HG02981 (cell line): ENCODE measurements at regions not wholly inside any gene's neighbourhood (a gene's known extent, or its start where the extent isn't known, plus 50 kb on each side); places are given as distances from the start of the nearest gene placed in this dataset.
"Not testable (repeated sequence)": the region's sequence is repeated elsewhere in the genome, so short reads cannot be mapped to it uniquely, and the experiment has no call there.

Source experiments
- ATAC-seq: cut with Tn5 transposase; IDR thresholded peaks from one replicate; pipeline ENCODE4 v1.9.1; 2021; ENCODE audit warnings: mild to moderate bottlenecking, moderate library complexity; ENCODE audit not compliant: unreplicated experiment

DNA sequence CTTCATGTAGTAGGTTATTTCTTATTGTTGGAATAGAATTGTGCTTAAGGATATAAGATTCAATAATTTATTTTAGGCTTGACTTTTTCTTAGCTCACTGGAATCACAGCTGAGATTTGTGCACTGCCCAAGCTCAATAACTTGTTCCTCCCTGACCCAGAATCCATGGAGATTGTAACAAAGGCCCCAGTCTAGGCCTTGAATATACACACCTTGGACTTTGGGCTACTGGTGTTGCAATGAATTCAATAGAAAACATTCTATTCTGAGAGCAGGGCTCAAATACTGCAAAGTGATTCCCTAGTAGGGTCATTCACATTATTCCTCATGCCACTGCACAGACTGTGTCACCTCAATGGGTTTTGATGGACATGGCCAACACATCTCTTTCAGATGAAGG, 352.4 kb downstream of the GALC start:
- no peak for ATAC-seq

GRCh38 chr14:87638196-87638595, 354.8 kb downstream of the GALC start:
- ATAC-seq, result no peak

- no peak for ATAC-seq
Observed at GRCh38 chr14:87635442-87635841, 357.5 kb downstream of the GALC start.

DNA sequence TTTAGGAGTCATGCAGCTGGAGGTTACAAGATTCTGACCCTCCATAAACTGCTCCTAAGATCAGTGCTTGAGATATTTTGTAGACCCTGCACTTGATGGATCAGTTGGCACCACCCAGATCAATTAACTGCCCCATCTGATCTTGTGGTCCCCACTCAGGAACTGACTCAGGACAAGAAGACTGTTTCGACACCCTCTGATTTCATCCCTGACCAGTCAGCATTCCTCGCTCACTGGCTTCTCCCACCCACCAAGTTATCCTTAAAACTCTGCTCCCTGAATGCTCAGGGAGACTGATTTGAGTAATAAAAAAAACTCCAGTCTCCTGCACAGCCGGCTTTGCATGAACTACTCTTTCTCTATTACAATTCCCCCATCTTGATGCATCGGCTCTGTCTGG, 360.2 kb downstream of the GALC start:
- ATAC-seq, result no peak

GRCh38 chr14:87630846-87631245, 362.1 kb downstream of the GALC start:
- no peak for ATAC-seq

DNA sequence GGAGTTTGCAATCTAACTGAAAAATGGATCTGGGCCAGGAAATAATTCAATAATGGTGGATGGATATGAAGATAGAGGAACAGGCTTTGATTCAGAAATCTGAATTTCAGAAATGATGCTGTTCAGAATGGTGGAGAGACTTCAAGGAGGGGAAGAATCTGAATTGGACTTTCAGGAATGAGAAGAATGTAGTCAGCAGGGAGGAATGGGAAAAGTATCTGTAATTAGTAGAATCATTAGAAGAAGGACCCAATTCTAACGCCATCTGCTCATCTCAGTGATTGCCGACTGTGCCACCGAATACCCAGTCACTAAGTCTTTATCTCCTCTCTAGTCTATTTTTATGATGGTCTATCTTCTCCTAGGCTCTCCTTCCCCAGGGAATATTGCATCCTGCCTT, 363.2 kb downstream of the GALC start:
- ATAC-seq, result no peak

DNA sequence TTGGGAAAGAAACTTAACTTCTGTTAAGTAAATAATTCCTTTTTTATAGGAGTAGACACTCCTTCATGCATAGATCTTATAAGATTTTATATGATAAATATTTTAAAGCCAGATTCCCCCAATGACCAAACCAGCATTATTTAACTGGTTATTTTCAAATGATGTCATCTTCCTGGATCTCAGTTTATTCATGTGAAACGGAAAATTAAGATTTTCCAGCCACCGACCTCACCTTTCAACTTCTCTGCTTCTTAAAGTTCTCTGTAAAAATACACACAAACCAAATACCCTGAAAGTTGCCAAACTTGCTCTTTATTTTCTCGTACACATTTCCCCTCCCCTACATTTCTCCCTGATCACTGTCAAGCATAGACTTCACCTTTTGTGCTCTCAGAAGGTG, 364.2 kb downstream of the GALC start:
- ATAC-seq, result no peak

DNA sequence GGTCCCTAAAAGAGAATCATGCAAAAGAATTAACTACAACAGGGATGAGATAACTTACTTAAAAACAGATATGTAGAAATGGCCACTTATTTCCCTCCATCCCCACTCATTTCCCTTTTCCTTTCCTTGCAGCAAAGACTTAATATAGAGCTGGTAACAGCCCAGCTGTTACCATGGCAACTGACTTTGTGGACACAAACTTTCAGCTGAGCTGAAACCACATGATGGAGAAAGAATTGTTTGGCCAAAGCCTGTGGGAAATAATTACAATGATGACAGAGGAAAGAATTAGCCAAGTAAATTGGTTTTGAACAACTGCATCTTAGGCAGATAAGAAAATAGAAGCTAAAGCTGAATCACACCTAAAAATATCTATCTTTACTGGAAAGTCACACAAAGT, 364.9 kb downstream of the GALC start:
- ATAC-seq, result no peak

DNA sequence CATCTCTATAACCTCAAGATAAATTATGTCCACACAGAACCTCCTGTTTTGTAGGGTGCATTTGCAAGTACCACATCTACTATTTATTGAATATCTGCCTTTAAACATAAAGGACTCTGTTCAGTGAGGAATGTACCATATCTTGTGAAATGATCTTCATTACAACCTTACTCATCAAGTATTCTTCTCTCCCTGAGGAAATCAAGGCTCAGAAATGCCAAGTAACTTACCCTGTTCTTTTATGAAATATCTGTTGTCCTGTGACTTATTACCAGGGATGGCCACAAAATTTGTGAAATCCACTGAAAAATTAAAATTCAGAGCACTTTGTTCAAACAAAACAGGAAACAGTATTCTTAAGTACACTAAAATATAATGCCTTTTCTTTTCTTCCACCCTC, 366.7 kb downstream of the GALC start:
- ATAC-seq, result no peak

- ATAC-seq, result no peak
Observed at GRCh38 chr14:87623616-87624015, 369.4 kb downstream of the GALC start.

DNA sequence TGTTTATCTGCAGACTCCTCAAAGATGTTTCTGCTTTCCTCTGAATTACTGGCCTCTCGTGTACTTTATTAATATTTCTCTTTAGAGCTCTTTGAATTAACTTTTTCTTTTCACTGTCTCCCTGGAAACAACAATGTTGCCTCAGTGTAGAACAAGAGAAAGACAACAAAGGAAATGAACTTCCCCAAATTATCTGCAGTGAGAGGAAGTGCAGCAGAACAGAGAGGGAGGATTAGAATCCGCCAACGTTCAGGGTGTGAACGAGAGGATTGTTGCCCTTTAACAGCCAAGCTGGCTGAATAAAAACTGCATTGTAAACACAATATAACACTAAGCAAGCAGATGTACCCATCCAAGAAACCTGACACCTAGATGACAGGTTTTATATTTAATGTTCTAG, 375.9 kb downstream of the GALC start:
- ATAC-seq, result no peak

GRCh38 chr14:87615822-87616679, 376.9 kb downstream of the GALC start:
- peak; percentile 77 for ATAC-seq

- no peak for ATAC-seq
Observed at GRCh38 chr14:87615047-87615446, 377.9 kb downstream of the GALC start.

GRCh38 chr14:87613881-87614280, 379.1 kb downstream of the GALC start:
- ATAC-seq, result no peak

GRCh38 chr14:87607056-87607455, 385.9 kb downstream of the GALC start:
- ATAC-seq, result not testable (repeated sequence)

GRCh38 chr14:87601036-87601435, 391.9 kb downstream of the GALC start:
- ATAC-seq, result no peak

DNA sequence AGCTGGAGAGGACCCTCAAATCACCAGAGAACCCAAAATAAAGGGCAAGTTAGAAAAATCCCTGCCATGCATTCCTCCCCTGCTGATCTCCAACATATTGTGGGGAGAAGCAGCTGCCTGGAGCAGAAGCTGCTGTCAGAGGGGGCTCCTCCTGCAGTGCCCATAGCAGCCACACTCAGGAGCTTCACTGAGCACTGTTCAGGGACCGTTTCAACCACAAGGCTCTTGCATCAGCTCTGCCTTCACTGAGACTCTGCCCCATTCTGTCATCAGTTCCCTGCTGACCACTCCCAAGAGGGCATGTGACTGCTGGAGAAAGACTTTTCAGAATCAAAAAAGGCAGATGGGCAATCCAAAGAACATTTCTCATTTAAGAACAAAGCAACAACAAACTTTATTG, 392.7 kb downstream of the GALC start:
- no peak for ATAC-seq

- ATAC-seq, result no peak
Observed at GRCh38 chr14:87581298-87581697, 411.7 kb downstream of the GALC start.

DNA sequence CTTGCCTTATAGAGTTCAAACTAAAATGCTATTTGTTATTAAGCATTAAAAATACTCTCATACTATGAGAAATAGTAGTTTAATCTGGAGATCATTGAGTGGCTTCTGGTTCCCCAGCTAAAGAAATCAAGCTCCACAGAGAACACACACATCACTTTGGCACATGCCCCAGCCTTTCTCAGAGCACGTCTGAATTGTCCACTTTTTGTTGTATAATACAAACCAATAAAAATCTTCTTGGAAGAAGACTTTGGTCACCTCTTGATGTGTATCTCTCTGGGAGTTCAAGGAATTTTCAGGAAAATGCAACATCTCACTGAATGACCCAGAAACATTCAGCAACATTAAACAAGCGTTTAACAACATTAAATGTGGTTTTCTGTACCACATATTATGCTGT, 413.9 kb downstream of the GALC start:
- no peak for ATAC-seq

- no peak for ATAC-seq
Observed at GRCh38 chr14:87575378-87575777, 417.6 kb downstream of the GALC start.

GRCh38 chr14:87573591-87573990, 419.4 kb downstream of the GALC start:
- ATAC-seq, result no peak

GRCh38 chr14:87567618-87568295, 425.2 kb downstream of the GALC start:
- ATAC-seq, result no peak
